ENCODE measurements at regions not wholly inside any gene's neighbourhood (a gene's known extent, or its start where the extent isn't known, plus 50 kb on each side); places are given as distances from the start of the nearest gene placed in this dataset.

DNA sequence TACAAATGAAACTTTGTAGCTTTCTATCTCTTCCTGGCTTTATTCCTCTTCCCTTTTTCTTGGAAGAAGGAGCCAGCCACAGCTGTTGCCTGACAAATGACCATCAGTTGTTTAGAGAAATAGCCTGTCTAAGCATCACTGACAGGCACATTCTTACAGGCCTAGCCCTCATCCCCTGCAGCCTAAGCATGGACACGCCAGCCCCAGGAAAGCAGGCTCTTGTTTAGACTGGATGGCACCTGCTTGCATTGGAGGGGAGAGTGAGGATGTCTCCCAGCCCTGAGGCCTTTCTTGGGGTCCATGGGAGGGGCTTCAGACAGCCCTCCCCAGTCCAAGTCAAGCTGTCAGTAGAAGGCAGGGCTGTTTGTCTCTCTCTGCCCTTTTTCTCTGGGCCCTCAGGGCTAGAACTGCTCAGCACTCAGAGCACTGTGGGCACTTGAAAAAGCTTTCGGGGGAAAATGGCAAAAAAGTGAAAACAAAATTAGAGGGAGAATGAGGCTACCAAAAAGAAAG lies 282.5 kb upstream of the PLXNA2 start:
- no peak for DNase-seq
- Mint-ChIP-seq H3K36me3 (no peaks in the 10 kb centered on the region), H3K27ac (no peak overlapping the region), H3K9me3 (no peaks in the 10 kb centered on the region), H3K27me3 (ENCODE audit: low read depth in 3 of 3) (peaks cover 3 to 11% (median 3%) of the 10 kb centered on the region in 3 donors), H3K4me1 (no peaks in the 10 kb centered on the region), H3K4me3 (no peak overlapping the region)
- Histone ChIP-seq H3K36me3 (replicated peaks in 1 of 2; ENCODE audit: control insufficient read depth in 1 of 2, insufficient read depth in 2 of 2, low read length in 2 of 2) (no peaks in the 10 kb centered on the region), H4K20me1 (ENCODE audit: insufficient read depth, low read length) (no peaks in the 10 kb centered on the region), H3K4me3 (replicated peaks in 1 of 3; ENCODE audit: low read depth in 2 of 3, low read length in 3 of 3) (no peak overlapping the region), H3K79me2 (ENCODE audit: insufficient read depth, low read length) (no peaks in the 10 kb centered on the region), H3K9ac (ENCODE audit: insufficient read depth, low read length, poor library complexity, severe bottlenecking) (no peak overlapping the region), H3K9me3 (replicated peaks in 1 of 2; ENCODE audit: control insufficient read depth in 1 of 2, insufficient read depth in 1 of 2, low read length in 2 of 2) (no peaks in the 10 kb centered on the region), H3K4me1 (ENCODE audit: control insufficient read depth in 1 of 2, insufficient read depth in 2 of 2, low read length in 2 of 2) (no peaks in the 10 kb centered on the region), H2AFZ (ENCODE audit: insufficient read depth, low read depth, low read length, poor library complexity, severe bottlenecking) (no peak overlapping the region), H3K4me2 (replicated peaks; ENCODE audit: extremely low read depth, low read length, poor library complexity, severe bottlenecking) (no peak overlapping the region), H3K27me3 (ENCODE audit: control insufficient read depth in 2 of 2, insufficient read depth in 2 of 2, low read length in 2 of 2) (peaks cover 0 to under 1% of the 10 kb centered on the region in 2 donors), H3K27ac (ENCODE audit: low read depth in 1 of 2, low read length in 2 of 2) (no peak overlapping the region)
- no CpG with 5 or more reads among the region's 2 CpGs for WGBS (ENCODE audit: insufficient coverage)
- TF ChIP-seq, protein P1, sequence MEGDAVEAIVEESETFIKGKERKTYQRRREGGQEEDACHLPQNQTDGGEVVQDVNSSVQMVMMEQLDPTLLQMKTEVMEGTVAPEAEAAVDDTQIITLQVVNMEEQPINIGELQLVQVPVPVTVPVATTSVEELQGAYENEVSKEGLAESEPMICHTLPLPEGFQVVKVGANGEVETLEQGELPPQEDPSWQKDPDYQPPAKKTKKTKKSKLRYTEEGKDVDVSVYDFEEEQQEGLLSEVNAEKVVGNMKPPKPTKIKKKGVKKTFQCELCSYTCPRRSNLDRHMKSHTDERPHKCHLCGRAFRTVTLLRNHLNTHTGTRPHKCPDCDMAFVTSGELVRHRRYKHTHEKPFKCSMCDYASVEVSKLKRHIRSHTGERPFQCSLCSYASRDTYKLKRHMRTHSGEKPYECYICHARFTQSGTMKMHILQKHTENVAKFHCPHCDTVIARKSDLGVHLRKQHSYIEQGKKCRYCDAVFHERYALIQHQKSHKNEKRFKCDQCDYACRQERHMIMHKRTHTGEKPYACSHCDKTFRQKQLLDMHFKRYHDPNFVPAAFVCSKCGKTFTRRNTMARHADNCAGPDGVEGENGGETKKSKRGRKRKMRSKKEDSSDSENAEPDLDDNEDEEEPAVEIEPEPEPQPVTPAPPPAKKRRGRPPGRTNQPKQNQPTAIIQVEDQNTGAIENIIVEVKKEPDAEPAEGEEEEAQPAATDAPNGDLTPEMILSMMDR (IDR thresholded peaks at IDR 0.05): no peak
- intact Hi-C loops (cut with micrococcal nuclease): no loop called here

DNA sequence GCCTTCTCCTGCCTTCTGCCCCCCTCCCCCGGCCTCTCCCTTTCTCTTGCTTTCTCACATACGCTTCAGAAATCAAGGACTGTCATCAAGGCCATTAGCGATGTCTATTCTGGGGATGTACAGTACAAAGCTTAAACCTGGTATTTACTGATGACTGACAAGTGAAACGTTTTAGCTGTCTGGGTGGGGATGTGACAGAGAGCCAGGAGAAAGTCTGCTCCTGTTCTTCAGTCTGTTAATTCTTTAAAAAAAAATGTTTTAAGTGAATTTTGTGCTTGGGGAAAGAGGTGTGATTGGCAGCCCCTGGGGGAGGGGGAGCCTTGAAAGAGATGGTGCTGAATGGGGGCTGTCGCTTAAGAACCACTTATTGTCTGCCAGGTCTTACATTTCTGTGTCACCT lies 283.0 kb upstream of the PLXNA2 start:
- Mint-ChIP-seq H3K36me3 (no peaks in the 10 kb centered on the region), H3K4me1 (no peaks in the 10 kb centered on the region)
- 83% methylated on average over 3 of the region's 5 CpGs for WGBS (ENCODE audit: insufficient coverage)

More for the DNA sequence above, 283.0 kb upstream of the PLXNA2 start:
- Histone ChIP-seq H4K20me1 (ENCODE audit: insufficient read depth, low read length) (no peaks in the 10 kb centered on the region), H2AFZ (ENCODE audit: insufficient read depth, low read depth, low read length, poor library complexity, severe bottlenecking) (no peak overlapping the region), H3K9me3 (replicated peaks in 1 of 2; ENCODE audit: control insufficient read depth in 1 of 2, insufficient read depth in 1 of 2, low read length in 2 of 2) (no peaks in the 10 kb centered on the region), H3K4me3 (replicated peaks in 1 of 3; ENCODE audit: low read depth in 2 of 3, low read length in 3 of 3) (no peak overlapping the region), H3K79me2 (ENCODE audit: insufficient read depth, low read length) (no peaks in the 10 kb centered on the region), H3K4me1 (ENCODE audit: control insufficient read depth in 1 of 2, insufficient read depth in 2 of 2, low read length in 2 of 2) (no peaks in the 10 kb centered on the region), H3K9ac (ENCODE audit: insufficient read depth, low read length, poor library complexity, severe bottlenecking) (no peak overlapping the region), H3K27ac (ENCODE audit: low read depth in 1 of 2, low read length in 2 of 2) (no peak overlapping the region), H3K27me3 (ENCODE audit: control insufficient read depth in 2 of 2, insufficient read depth in 2 of 2, low read length in 2 of 2) (no peaks in the 10 kb centered on the region), H3K4me2 (replicated peaks; ENCODE audit: extremely low read depth, low read length, poor library complexity, severe bottlenecking) (no peak overlapping the region), H3K36me3 (replicated peaks in 1 of 2; ENCODE audit: control insufficient read depth in 1 of 2, insufficient read depth in 2 of 2, low read length in 2 of 2) (no peaks in the 10 kb centered on the region)
- intact Hi-C loops (cut with micrococcal nuclease): no loop called here
- TF ChIP-seq, protein P1 (IDR thresholded peaks at IDR 0.05): no peak
- no peaks in the 10 kb centered on the region for H3K9me3 Mint-ChIP-seq
- no peak overlapping the region for H3K4me3 Mint-ChIP-seq
- peak overlapping the region in 1 of 7 donors; percentile 8 for H3K27ac Mint-ChIP-seq
- H3K27me3 Mint-ChIP-seq (ENCODE audit: low read depth in 3 of 3): peaks cover 0 to 11% (median 3%) of the 10 kb centered on the region in 3 donors
- DNase-seq: no peak
